Adrenal gland (tissue), 5 donors: ENCODE measurements at regions not wholly inside any gene's neighbourhood (a gene's known extent, or its start where the extent isn't known, plus 50 kb on each side); places are given as distances from the start of the nearest gene placed in this dataset.

Source experiments
- CTCF ChIP-seq, 6 experiments: fragments of 450-650 bp in 4 of 6; fragments of 200-600 bp in 2 of 6; sonication (generic) in 1 of 6; IDR thresholded peaks; 1 replicate in 5 of 6; 2 replicates in 1 of 6; pipeline versions ENCODE4 v1.5.1 to v1.8.0; 2016 to 2021; ENCODE audit warnings: antibody characterized with exemption in 6 of 6, mild to moderate bottlenecking in 2 of 6, moderate library complexity in 1 of 6
- POLR2A ChIP-seq, 2 donors: fragments of 450-650 bp; IDR thresholded peaks; one replicate each; pipeline ENCODE4 v1.6.1; 2017; ENCODE audit warnings: antibody characterized with exemption in 2 of 2, mild to moderate bottlenecking in 2 of 2, moderate library complexity in 1 of 2
- donor health status: DM: no; HTN: no; CAD: no.

GRCh38 chr1:104526158-104526795, 776.6 kb downstream of the AMY1C start:
- TF ChIP-seq CTCF (IDR thresholded peaks at IDR 0.05), result no peak
- no peak for TF ChIP-seq POLR2A (IDR thresholded peaks at IDR 0.05)
